ENCODE measurements at regions not wholly inside any gene's neighbourhood (a gene's known extent, or its start where the extent isn't known, plus 50 kb on each side); places are given as distances from the start of the nearest gene placed in this dataset.

DNA sequence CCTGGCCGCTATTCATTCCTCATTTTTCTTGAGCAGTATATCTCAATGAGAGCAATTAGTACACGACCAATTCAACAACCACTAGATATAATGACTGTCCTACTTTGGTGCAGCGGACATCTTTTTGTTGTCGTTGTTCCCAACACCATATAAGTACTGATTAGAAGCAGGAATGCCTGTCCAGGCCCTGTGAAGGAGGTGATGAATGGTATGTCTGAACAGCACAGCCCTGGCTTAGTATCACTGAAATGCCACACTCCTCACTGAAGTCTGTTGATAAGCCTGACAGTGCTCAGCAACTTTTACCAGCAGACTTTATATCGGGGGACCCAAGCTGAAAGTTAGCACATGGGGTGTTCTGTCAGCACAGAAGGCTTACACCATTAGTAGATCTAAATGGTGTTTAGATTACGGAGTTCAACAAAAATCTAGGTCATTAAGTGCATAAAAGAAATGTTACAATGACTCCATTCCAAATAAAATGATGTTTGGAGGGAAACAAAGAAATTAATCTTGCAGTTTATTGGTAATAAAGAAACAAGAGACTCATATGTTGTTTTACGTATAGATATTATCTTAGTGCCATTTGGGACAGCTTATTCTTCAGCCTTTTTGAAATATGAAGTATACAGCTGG, 228.3 kb upstream of the TTC29 start:
- TF ChIP-seq, protein P1, sequence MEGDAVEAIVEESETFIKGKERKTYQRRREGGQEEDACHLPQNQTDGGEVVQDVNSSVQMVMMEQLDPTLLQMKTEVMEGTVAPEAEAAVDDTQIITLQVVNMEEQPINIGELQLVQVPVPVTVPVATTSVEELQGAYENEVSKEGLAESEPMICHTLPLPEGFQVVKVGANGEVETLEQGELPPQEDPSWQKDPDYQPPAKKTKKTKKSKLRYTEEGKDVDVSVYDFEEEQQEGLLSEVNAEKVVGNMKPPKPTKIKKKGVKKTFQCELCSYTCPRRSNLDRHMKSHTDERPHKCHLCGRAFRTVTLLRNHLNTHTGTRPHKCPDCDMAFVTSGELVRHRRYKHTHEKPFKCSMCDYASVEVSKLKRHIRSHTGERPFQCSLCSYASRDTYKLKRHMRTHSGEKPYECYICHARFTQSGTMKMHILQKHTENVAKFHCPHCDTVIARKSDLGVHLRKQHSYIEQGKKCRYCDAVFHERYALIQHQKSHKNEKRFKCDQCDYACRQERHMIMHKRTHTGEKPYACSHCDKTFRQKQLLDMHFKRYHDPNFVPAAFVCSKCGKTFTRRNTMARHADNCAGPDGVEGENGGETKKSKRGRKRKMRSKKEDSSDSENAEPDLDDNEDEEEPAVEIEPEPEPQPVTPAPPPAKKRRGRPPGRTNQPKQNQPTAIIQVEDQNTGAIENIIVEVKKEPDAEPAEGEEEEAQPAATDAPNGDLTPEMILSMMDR (IDR thresholded peaks at IDR 0.05), result no peak
- no peak for TF ChIP-seq POLR2A (IDR thresholded peaks at IDR 0.05)
